ENCODE measurements at regions not wholly inside any gene's neighbourhood (a gene's known extent, or its start where the extent isn't known, plus 50 kb on each side); places are given as distances from the start of the nearest gene placed in this dataset.

- no CpG with 5 or more reads among the region's 6 CpGs for WGBS (ENCODE audit: extremely low coverage, insufficient coverage, low lambda C conversion rate)
Measured at GRCh38 chr14:65794674-65795279, 382.2 kb downstream of the FUT8 start.

GRCh38 chr14:65798216-65798615, 385.7 kb downstream of the FUT8 start:
- Histone ChIP-seq H3K4ac (ENCODE audit: low read depth, low read length) (no peak overlapping the region), H3K18ac (ENCODE audit: low read length) (no peak overlapping the region), H3K4me2 (ENCODE audit: low read length) (no peak overlapping the region), H3K56ac (ENCODE audit: low read length) (no peak overlapping the region), H3K36me3 (ENCODE audit: control insufficient read depth, insufficient read depth, low read length) (no peaks in the 10 kb centered on the region), H3K79me1 (ENCODE audit: low read length) (no peaks in the 10 kb centered on the region), H3K27ac (ENCODE audit: low read depth, low read length) (no peak overlapping the region), H2BK5ac (ENCODE audit: low read length) (no peak overlapping the region), H3K27me3 (ENCODE audit: insufficient read depth, low read length, poor library complexity) (no peaks in the 10 kb centered on the region), H3K4me1 (ENCODE audit: control insufficient read depth, low read depth, low read length) (no peaks in the 10 kb centered on the region), H2BK120ac (ENCODE audit: low read depth, low read length) (no peak overlapping the region), H3K79me2 (ENCODE audit: control insufficient read depth, insufficient read depth, low read length) (no peaks in the 10 kb centered on the region), H2BK15ac (replicated peaks; ENCODE audit: low read depth) (no peak overlapping the region), H3K23ac (ENCODE audit: low read length) (no peak overlapping the region), H3K4me3 (ENCODE audit: low read length) (no peak overlapping the region), H4K5ac (ENCODE audit: low read length) (no peak overlapping the region), H3K9ac (ENCODE audit: low read length) (no peak overlapping the region), H2AK5ac (ENCODE audit: low read length) (no peak overlapping the region), H4K8ac (ENCODE audit: low read depth, low read length) (no peak overlapping the region)
- WGBS (ENCODE audit: extremely low coverage, insufficient coverage, low lambda C conversion rate): no CpG with 5 or more reads among the region's 8 CpGs
- no peak for DNase-seq

More at GRCh38 chr14:65794674-65795279, 382.2 kb downstream of the FUT8 start:
- Histone ChIP-seq H3K23ac (ENCODE audit: low read length) (no peak overlapping the region), H3K27ac (ENCODE audit: low read depth, low read length) (no peak overlapping the region), H3K4me2 (ENCODE audit: low read length) (no peak overlapping the region), H3K56ac (ENCODE audit: low read length) (peak overlapping the region; percentile 27), H3K9ac (ENCODE audit: low read length) (no peak overlapping the region), H2BK15ac (replicated peaks; ENCODE audit: low read depth) (no peak overlapping the region), H3K79me2 (ENCODE audit: control insufficient read depth, insufficient read depth, low read length) (no peaks in the 10 kb centered on the region), H3K27me3 (ENCODE audit: insufficient read depth, low read length, poor library complexity) (no peaks in the 10 kb centered on the region), H3K4ac (ENCODE audit: low read depth, low read length) (no peak overlapping the region), H4K8ac (ENCODE audit: low read depth, low read length) (no peak overlapping the region), H4K5ac (ENCODE audit: low read length) (no peak overlapping the region), H3K36me3 (ENCODE audit: control insufficient read depth, insufficient read depth, low read length) (no peaks in the 10 kb centered on the region), H3K79me1 (ENCODE audit: low read length) (no peaks in the 10 kb centered on the region), H2BK120ac (ENCODE audit: low read depth, low read length) (no peak overlapping the region), H3K18ac (ENCODE audit: low read length) (no peak overlapping the region), H3K4me1 (ENCODE audit: control insufficient read depth, low read depth, low read length) (peaks cover 6% of the 10 kb centered on the region), H3K4me3 (ENCODE audit: low read length) (no peak overlapping the region), H2BK5ac (ENCODE audit: low read length) (no peak overlapping the region), H2AK5ac (ENCODE audit: low read length) (no peak overlapping the region)
- no peak for DNase-seq

GRCh38 chr14:65800694-65801093, 388.2 kb downstream of the FUT8 start:
- H3K79me2 ChIP-seq (ENCODE audit: control insufficient read depth, insufficient read depth, low read length): no peaks in the 10 kb centered on the region
- H3K4me1 ChIP-seq (ENCODE audit: control insufficient read depth, low read depth, low read length): no peaks in the 10 kb centered on the region
- no peaks in the 10 kb centered on the region for H3K36me3 ChIP-seq (ENCODE audit: control insufficient read depth, insufficient read depth, low read length)
- no peak overlapping the region for H3K4me2 ChIP-seq (ENCODE audit: low read length)
- no CpG with 5 or more reads among the region's 6 CpGs for WGBS (ENCODE audit: extremely low coverage, insufficient coverage, low lambda C conversion rate)
- H2AK5ac ChIP-seq (ENCODE audit: low read length): no peak overlapping the region
- no peak overlapping the region for H3K56ac ChIP-seq (ENCODE audit: low read length)
- no peaks in the 10 kb centered on the region for H3K27me3 ChIP-seq (ENCODE audit: insufficient read depth, low read length, poor library complexity)
- no peak overlapping the region for H3K18ac ChIP-seq (ENCODE audit: low read length)
- H3K27ac ChIP-seq (ENCODE audit: low read depth, low read length): no peak overlapping the region
- H3K9ac ChIP-seq (ENCODE audit: low read length): no peak overlapping the region
- H2BK120ac ChIP-seq (ENCODE audit: low read depth, low read length): no peak overlapping the region
- H4K8ac ChIP-seq (ENCODE audit: low read depth, low read length): no peak overlapping the region
- no peak overlapping the region for H3K23ac ChIP-seq (ENCODE audit: low read length)
- H3K79me1 ChIP-seq (ENCODE audit: low read length): no peaks in the 10 kb centered on the region
- no peak overlapping the region for H3K4me3 ChIP-seq (ENCODE audit: low read length)
- H3K4ac ChIP-seq (ENCODE audit: low read depth, low read length): no peak overlapping the region
- H2BK15ac ChIP-seq (replicated peaks; ENCODE audit: low read depth): no peak overlapping the region
- no peak for DNase-seq
- no peak overlapping the region for H4K5ac ChIP-seq (ENCODE audit: low read length)
- H2BK5ac ChIP-seq (ENCODE audit: low read length): no peak overlapping the region

GRCh38 chr14:65802196-65802595, 389.7 kb downstream of the FUT8 start:
- no peaks in the 10 kb centered on the region for H3K27me3 ChIP-seq (ENCODE audit: insufficient read depth, low read length, poor library complexity)
- H2BK15ac ChIP-seq (replicated peaks; ENCODE audit: low read depth): no peak overlapping the region
- no peaks in the 10 kb centered on the region for H3K79me2 ChIP-seq (ENCODE audit: control insufficient read depth, insufficient read depth, low read length)
- no peak overlapping the region for H3K9ac ChIP-seq (ENCODE audit: low read length)
- no peak overlapping the region for H3K4me2 ChIP-seq (ENCODE audit: low read length)
- no peak for DNase-seq
- H3K56ac ChIP-seq (ENCODE audit: low read length): no peak overlapping the region
- H3K4me3 ChIP-seq (ENCODE audit: low read length): no peak overlapping the region
- H3K4ac ChIP-seq (ENCODE audit: low read depth, low read length): no peak overlapping the region
- H2AK5ac ChIP-seq (ENCODE audit: low read length): no peak overlapping the region
- H3K36me3 ChIP-seq (ENCODE audit: control insufficient read depth, insufficient read depth, low read length): no peaks in the 10 kb centered on the region
- no peaks in the 10 kb centered on the region for H3K4me1 ChIP-seq (ENCODE audit: control insufficient read depth, low read depth, low read length)
- no peak overlapping the region for H3K23ac ChIP-seq (ENCODE audit: low read length)
- H4K5ac ChIP-seq (ENCODE audit: low read length): no peak overlapping the region
- H4K8ac ChIP-seq (ENCODE audit: low read depth, low read length): no peak overlapping the region
- no CpG with 5 or more reads among the region's 2 CpGs for WGBS (ENCODE audit: extremely low coverage, insufficient coverage, low lambda C conversion rate)
- H3K27ac ChIP-seq (ENCODE audit: low read depth, low read length): no peak overlapping the region
- H3K18ac ChIP-seq (ENCODE audit: low read length): no peak overlapping the region
- no peaks in the 10 kb centered on the region for H3K79me1 ChIP-seq (ENCODE audit: low read length)
- H2BK5ac ChIP-seq (ENCODE audit: low read length): no peak overlapping the region
- H2BK120ac ChIP-seq (ENCODE audit: low read depth, low read length): no peak overlapping the region

GRCh38 chr14:65803885-65804284, 391.4 kb downstream of the FUT8 start:
- no peak overlapping the region for H3K9ac ChIP-seq (ENCODE audit: low read length)
- no peak overlapping the region for H2AK5ac ChIP-seq (ENCODE audit: low read length)
- WGBS (ENCODE audit: extremely low coverage, insufficient coverage, low lambda C conversion rate): no CpG with 5 or more reads among the region's 6 CpGs
- H3K4me1 ChIP-seq (ENCODE audit: control insufficient read depth, low read depth, low read length): no peaks in the 10 kb centered on the region
- H4K8ac ChIP-seq (ENCODE audit: low read depth, low read length): no peak overlapping the region
- H3K23ac ChIP-seq (ENCODE audit: low read length): no peak overlapping the region
- H3K18ac ChIP-seq (ENCODE audit: low read length): peak overlapping the region; percentile 14
- no peak overlapping the region for H3K4me3 ChIP-seq (ENCODE audit: low read length)
- H3K4me2 ChIP-seq (ENCODE audit: low read length): no peak overlapping the region
- no peak overlapping the region for H2BK5ac ChIP-seq (ENCODE audit: low read length)
- H2BK120ac ChIP-seq (ENCODE audit: low read depth, low read length): no peak overlapping the region
- H3K56ac ChIP-seq (ENCODE audit: low read length): no peak overlapping the region
- H3K27me3 ChIP-seq (ENCODE audit: insufficient read depth, low read length, poor library complexity): no peaks in the 10 kb centered on the region
- H3K79me2 ChIP-seq (ENCODE audit: control insufficient read depth, insufficient read depth, low read length): no peaks in the 10 kb centered on the region
- no peak for DNase-seq
- H3K79me1 ChIP-seq (ENCODE audit: low read length): no peaks in the 10 kb centered on the region
- no peak overlapping the region for H2BK15ac ChIP-seq (replicated peaks; ENCODE audit: low read depth)
- no peaks in the 10 kb centered on the region for H3K36me3 ChIP-seq (ENCODE audit: control insufficient read depth, insufficient read depth, low read length)
- H3K4ac ChIP-seq (ENCODE audit: low read depth, low read length): no peak overlapping the region
- H4K5ac ChIP-seq (ENCODE audit: low read length): no peak overlapping the region
- H3K27ac ChIP-seq (ENCODE audit: low read depth, low read length): no peak overlapping the region

GRCh38 chr14:65804439-65805112, 392.0 kb downstream of the FUT8 start:
- H3K9ac ChIP-seq (ENCODE audit: low read length): no peak overlapping the region
- H3K23ac ChIP-seq (ENCODE audit: low read length): no peak overlapping the region
- no peak for DNase-seq
- no peak overlapping the region for H3K27ac ChIP-seq (ENCODE audit: low read depth, low read length)
- no peak overlapping the region for H4K8ac ChIP-seq (ENCODE audit: low read depth, low read length)
- no peak overlapping the region for H3K4ac ChIP-seq (ENCODE audit: low read depth, low read length)
- H3K27me3 ChIP-seq (ENCODE audit: insufficient read depth, low read length, poor library complexity): no peaks in the 10 kb centered on the region
- no peak overlapping the region for H2BK120ac ChIP-seq (ENCODE audit: low read depth, low read length)
- no peak overlapping the region for H2AK5ac ChIP-seq (ENCODE audit: low read length)
- H2BK5ac ChIP-seq (ENCODE audit: low read length): no peak overlapping the region
- H3K79me2 ChIP-seq (ENCODE audit: control insufficient read depth, insufficient read depth, low read length): no peaks in the 10 kb centered on the region
- H3K79me1 ChIP-seq (ENCODE audit: low read length): no peaks in the 10 kb centered on the region
- no peak overlapping the region for H4K5ac ChIP-seq (ENCODE audit: low read length)
- H3K4me2 ChIP-seq (ENCODE audit: low read length): no peak overlapping the region
- no CpG with 5 or more reads among the region's 14 CpGs for WGBS (ENCODE audit: extremely low coverage, insufficient coverage, low lambda C conversion rate)
- no peaks in the 10 kb centered on the region for H3K4me1 ChIP-seq (ENCODE audit: control insufficient read depth, low read depth, low read length)
- no peak overlapping the region for H3K56ac ChIP-seq (ENCODE audit: low read length)
- H2BK15ac ChIP-seq (replicated peaks; ENCODE audit: low read depth): no peak overlapping the region
- H3K18ac ChIP-seq (ENCODE audit: low read length): no peak overlapping the region
- no peaks in the 10 kb centered on the region for H3K36me3 ChIP-seq (ENCODE audit: control insufficient read depth, insufficient read depth, low read length)
- H3K4me3 ChIP-seq (ENCODE audit: low read length): no peak overlapping the region

All from mesendoderm (in vitro differentiated cells).